Endothelial cell of umbilical vein (primary cell): ENCODE measurements at regions not wholly inside any gene's neighbourhood (a gene's known extent, or its start where the extent isn't known, plus 50 kb on each side); places are given as distances from the start of the nearest gene placed in this dataset.

Source experiments
- BruUV-seq: library from RNA; stranded (reverse); fragments of 400-500 nt; replicated peaks from 2 replicates; lab custom pipeline; 2021; lab: Mats Ljungman, UMichigan
- CTCF ChIA-PET: fragments of 300-600, 350-600 bp; sonication (Branson Sonifier 250); formaldehyde crosslinking; loops from one replicate; lab custom pipeline; 2021; ENCODE audit warnings: antibody characterized with exemption, inconsistent platforms; lab: Charles Lee
- POLR2A ChIA-PET: fragments of 300-600, 350-600 bp; sonication (Branson Sonifier 250); formaldehyde crosslinking; loops from one replicate; lab custom pipeline; 2021; ENCODE audit warnings: antibody characterized with exemption, inconsistent platforms; lab: Charles Lee
- DNase-seq: peaks from one replicate; pipeline ENCODE4 v3.0.0-alpha.2; 2011; ENCODE audit warnings: low read depth, low spot score
- FAIRE-seq: peaks from 2 replicates; lab custom pipeline; 2011; peaks lifted over from hg19 to GRCh38; lab: Jason Lieb, UNC
- H2AFZ ChIP-seq: 2 replicates; pipeline ENCODE4 v1.6.0; 2012; ENCODE audit warnings: low read depth, low read length, control low read depth, inconsistent platforms
- H3K27ac ChIP-seq: 2 replicates; pipeline ENCODE4 v1.5.1; 2011; ENCODE audit warnings: low read depth, mild to moderate bottlenecking, control low read depth, low read length, moderate library complexity; ENCODE audit not compliant: insufficient read depth
- H3K27me3 ChIP-seq, 2 experiments: 2 replicates each; pipeline versions ENCODE4 v1.6.0 to v1.6.1; 2011; ENCODE audit warnings: low read length in 2 of 2, mixed read lengths in 1 of 2; ENCODE audit not compliant: control insufficient read depth in 2 of 2, insufficient read depth in 2 of 2
- H3K36me3 ChIP-seq, 2 experiments: 2 replicates in 1 of 2; 3 replicates in 1 of 2; pipeline ENCODE4 v1.5.1; 2011; ENCODE audit warnings: low read length in 2 of 2, mild to moderate bottlenecking in 1 of 2, moderate library complexity in 1 of 2; ENCODE audit not compliant: control insufficient read depth in 2 of 2, insufficient read depth in 2 of 2; ENCODE audit errors: extremely low read depth in 1 of 2
- H3K4me1 ChIP-seq: 3 replicates; pipeline ENCODE4 v1.5.1; 2011; ENCODE audit warnings: mild to moderate bottlenecking, low read length; ENCODE audit not compliant: control insufficient read depth, insufficient read depth; ENCODE audit errors: extremely low read depth
- H3K4me2 ChIP-seq: 2 replicates; pipeline ENCODE4 v1.6.1; 2011; ENCODE audit warnings: low read length, control low read depth, mixed read lengths; ENCODE audit not compliant: insufficient read depth
- H3K4me3 ChIP-seq, 3 experiments: fragments of 200-600 bp in 1 of 3; sonication (generic), shearing (Covaris generic) in 1 of 3; replicated peaks in 1 of 3; 2 replicates each; pipeline ENCODE4 v1.5.1; 2011 to 2016; ENCODE audit warnings: control low read depth in 3 of 3, low read length in 3 of 3, mild to moderate bottlenecking in 2 of 3, inconsistent platforms in 1 of 3, low read depth in 1 of 3, moderate library complexity in 1 of 3; ENCODE audit not compliant: insufficient read depth in 1 of 3
- H3K79me2 ChIP-seq: 2 replicates; pipeline ENCODE4 v1.6.0; 2012; ENCODE audit warnings: low read length, inconsistent platforms; ENCODE audit not compliant: control insufficient read depth, insufficient read depth
- H3K9ac ChIP-seq: replicated peaks from 2 replicates; pipeline ENCODE3; 2011; ENCODE audit warnings: low read length, control low read depth; ENCODE audit not compliant: insufficient read depth; ENCODE audit errors: extremely low read depth
- H3K9me1 ChIP-seq: replicated peaks from 3 replicates; pipeline ENCODE4 v1.6.0; 2011; ENCODE audit warnings: mild to moderate bottlenecking, low read length; ENCODE audit not compliant: control insufficient read depth, insufficient read depth; ENCODE audit errors: extremely low read depth
- H3K9me3 ChIP-seq: replicated peaks from 2 replicates; pipeline ENCODE4 v1.5.1; 2012; ENCODE audit warnings: low read length, inconsistent platforms; ENCODE audit not compliant: control insufficient read depth, insufficient read depth
- H4K20me1 ChIP-seq: replicated peaks from 2 replicates; pipeline ENCODE3; 2011; ENCODE audit warnings: mild to moderate bottlenecking, low read length; ENCODE audit not compliant: control insufficient read depth, insufficient read depth; ENCODE audit errors: extremely low read depth
- CTCF ChIP-seq, 2 donors: IDR thresholded peaks; 1 replicate in 1 of 2; 2 replicates in 1 of 2; pipeline ENCODE4 v1.5.1; 2011; ENCODE audit warnings: low read length in 2 of 2, mild to moderate bottlenecking in 2 of 2, moderate library complexity in 2 of 2, control low read depth in 1 of 2, inconsistent platforms in 1 of 2, low read depth in 1 of 2; ENCODE audit not compliant: insufficient read depth in 1 of 2; ENCODE audit errors: extremely low read depth in 1 of 2
- EZH2 ChIP-seq: IDR thresholded peaks from 2 replicates; pipeline ENCODE4 v1.6.1; 2012; ENCODE audit warnings: borderline replicate concordance, low read depth, mild to moderate bottlenecking, moderate library complexity, low read length, inconsistent platforms; ENCODE audit not compliant: severe bottlenecking
- FOS ChIP-seq: IDR thresholded peaks from 2 replicates; pipeline ENCODE4 v1.6.1; 2011; ENCODE audit warnings: mild to moderate bottlenecking, low read length, moderate library complexity, borderline replicate concordance; ENCODE audit not compliant: insufficient read depth
- GATA2 ChIP-seq: IDR thresholded peaks from 2 replicates; pipeline ENCODE4 v1.7.0; 2011; ENCODE audit warnings: low read depth, mild to moderate bottlenecking, moderate library complexity, mixed read lengths, low read length; ENCODE audit not compliant: insufficient read length, insufficient read depth
- JUN ChIP-seq: IDR thresholded peaks from 2 replicates; pipeline ENCODE4 v1.6.1; 2011; ENCODE audit warnings: borderline replicate concordance, low read depth; ENCODE audit not compliant: insufficient read length, insufficient read depth
- MYC ChIP-seq: IDR thresholded peaks from one replicate; pipeline ENCODE4 v1.6.1; 2011; ENCODE audit warnings: mild to moderate bottlenecking, low read depth, low read length
- POLR2A ChIP-seq: IDR thresholded peaks from 2 replicates; pipeline ENCODE4 v1.6.1; 2012; ENCODE audit warnings: low read depth, mild to moderate bottlenecking, control low read depth, low read length
- POLR2AphosphoS5 ChIP-seq: IDR thresholded peaks from 2 replicates; pipeline ENCODE4 v1.6.1; 2012; ENCODE audit warnings: low read depth, mild to moderate bottlenecking, control low read depth, low read length, moderate library complexity; ENCODE audit not compliant: insufficient read depth
- dilution Hi-C: fragments of 300-500 bp; cut with MboI; formaldehyde crosslinking; loops from one replicate; pipeline ENCODE4 v1.15.0; 2019; ENCODE audit warnings: low sequenced_read_pairs; ENCODE audit not compliant: extremely low pct_ligation_motif_present
- intact Hi-C: fragments of 100-400 bp; cut with micrococcal nuclease; formaldehyde crosslinking; loops from one replicate; pipeline ENCODE4 v1.10.0; 2022
- TF ChIP-seq, protein P1 (sequence below): IDR thresholded peaks from 2 replicates; pipeline ENCODE4 v1.6.1; 2011; ENCODE audit not compliant: insufficient read depth, insufficient read length

DNA sequence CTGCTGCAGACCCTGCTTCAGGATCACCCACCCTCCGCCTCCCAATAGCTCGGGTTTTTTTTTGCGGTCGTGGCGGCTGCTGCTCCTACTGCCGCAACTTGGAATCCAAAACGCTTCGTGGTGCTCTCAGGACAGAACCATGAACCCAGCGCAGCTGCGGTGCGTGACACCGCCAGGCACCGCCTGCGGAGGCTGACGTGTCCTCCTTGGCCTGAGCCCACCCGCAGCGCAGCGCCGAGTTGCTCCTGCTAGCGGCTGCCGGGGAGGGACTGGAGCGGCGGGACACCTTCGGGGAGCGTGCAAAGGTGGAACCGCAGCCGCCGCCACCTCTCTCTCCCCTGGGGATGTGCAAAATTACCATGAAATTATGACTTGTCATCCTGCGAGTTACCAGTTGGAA lies 1893.0 kb downstream of the TP53TG3F start:
- Histone ChIP-seq H3K27me3 (no peaks in the 10 kb centered on the region), H3K27ac (no peak overlapping the region), H3K9ac (no peak overlapping the region), H3K36me3 (no peaks in the 10 kb centered on the region), H4K20me1 (no peaks in the 10 kb centered on the region), H2AFZ (no peak overlapping the region), H3K4me1 (no peaks in the 10 kb centered on the region), H3K79me2 (no peaks in the 10 kb centered on the region), H3K9me1 (no peaks in the 10 kb centered on the region), H3K4me2 (no peak overlapping the region), H3K4me3 (no peak overlapping the region), H3K9me3 (peaks cover 1% of the 10 kb centered on the region)
- BruUV-seq, result no TSS peak
- FAIRE-seq (no peak), DNase-seq (no peak)
- intact Hi-C loops, result no loop called here
- TF ChIP-seq, protein P1, sequence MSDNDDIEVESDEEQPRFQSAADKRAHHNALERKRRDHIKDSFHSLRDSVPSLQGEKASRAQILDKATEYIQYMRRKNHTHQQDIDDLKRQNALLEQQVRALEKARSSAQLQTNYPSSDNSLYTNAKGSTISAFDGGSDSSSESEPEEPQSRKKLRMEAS, result no peak
- TF ChIP-seq GATA2 (no peak), EZH2 (no peak), MYC (no peak), JUN (no peak), FOS (no peak), POLR2AphosphoS5 (no peak), CTCF (IDR thresholded peaks at IDR 0.05; ENCODE audit: extremely low read depth in 1 of 2, insufficient read depth in 1 of 2, low read depth in 1 of 2, low read length in 2 of 2) (no peak), POLR2A (no peak)
- CTCF ChIA-PET, result no interaction called here
- POLR2A ChIA-PET, result no interaction called here
- dilution Hi-C loops, result no loop called here
